GM19328 (cell line): ENCODE measurements at regions not wholly inside any gene's neighbourhood (a gene's known extent, or its start where the extent isn't known, plus 50 kb on each side); places are given as distances from the start of the nearest gene placed in this dataset.

Experiments used
- ATAC-seq: cut with Tn5 transposase; IDR thresholded peaks from one replicate; pipeline ENCODE4 v1.9.1; 2021; ENCODE audit warnings: mild to moderate bottlenecking, moderate library complexity; ENCODE audit not compliant: unreplicated experiment

- ATAC-seq, result no peak
These were observed 173.4 kb upstream of the SHH start for GRCh38 chr7:155985518-155986250.

- no peak for ATAC-seq
These were observed 172.5 kb upstream of the SHH start for GRCh38 chr7:155984609-155985405.

GRCh38 chr7:155984028-155984580 lies 171.8 kb upstream of the SHH start:
- no peak for ATAC-seq

GRCh38 chr7:155983176-155983815 lies 171.0 kb upstream of the SHH start:
- ATAC-seq, result no peak

- ATAC-seq, result no peak
These were observed 169.4 kb upstream of the SHH start for GRCh38 chr7:155981703-155982102.

- no peak for ATAC-seq
These were observed 168.6 kb upstream of the SHH start for GRCh38 chr7:155980841-155981240.

GRCh38 chr7:155979994-155980393 lies 167.7 kb upstream of the SHH start:
- ATAC-seq, result no peak

- no peak for ATAC-seq
These were observed 167.3 kb upstream of the SHH start for GRCh38 chr7:155979566-155979965.

- no peak for ATAC-seq
These were observed 163.2 kb upstream of the SHH start for GRCh38 chr7:155975490-155975889.

- no peak for ATAC-seq
These were observed 162.1 kb upstream of the SHH start for GRCh38 chr7:155974186-155974897.

- no peak for ATAC-seq
These were observed 161.3 kb upstream of the SHH start for GRCh38 chr7:155973451-155973997.

GRCh38 chr7:155972651-155973390 lies 160.6 kb upstream of the SHH start:
- no peak for ATAC-seq

- no peak for ATAC-seq
These were observed 160.0 kb upstream of the SHH start for GRCh38 chr7:155972247-155972646.

- ATAC-seq, result no peak
These were observed 159.0 kb upstream of the SHH start for GRCh38 chr7:155971180-155971770.

- no peak for ATAC-seq
These were observed 157.1 kb upstream of the SHH start for GRCh38 chr7:155969192-155969929.

GRCh38 chr7:155965010-155965409 lies 152.7 kb upstream of the SHH start:
- no peak for ATAC-seq

- no peak for ATAC-seq
These were observed 152.3 kb upstream of the SHH start for GRCh38 chr7:155964543-155964942.

- ATAC-seq, result no peak
These were observed 151.5 kb upstream of the SHH start for GRCh38 chr7:155963771-155964195.

GRCh38 chr7:155963356-155963755 lies 151.1 kb upstream of the SHH start:
- no peak for ATAC-seq
